ENCODE measurements at regions not wholly inside any gene's neighbourhood (a gene's known extent, or its start where the extent isn't known, plus 50 kb on each side); places are given as distances from the start of the nearest gene placed in this dataset.

DNA sequence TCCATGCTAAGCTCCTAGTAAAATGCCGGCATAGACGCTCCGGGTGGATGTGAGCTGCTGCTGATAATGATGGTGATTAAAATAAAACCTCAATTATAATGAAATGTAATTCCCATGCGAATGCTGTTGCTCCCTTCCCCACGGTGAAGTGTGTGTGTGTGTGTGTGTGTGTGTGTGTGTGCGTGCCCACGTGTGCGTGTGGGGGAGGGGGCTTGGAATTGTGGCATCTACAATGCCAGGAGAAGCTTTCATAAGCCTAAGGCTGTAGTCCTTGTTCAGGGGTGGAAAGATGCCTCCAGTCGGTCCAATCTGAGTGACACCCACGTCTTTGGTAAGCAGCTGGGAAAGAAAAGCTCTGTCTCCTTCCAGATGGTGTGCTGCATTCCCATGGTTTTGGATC, 137.9 kb downstream of the CDH26 start:
- TF ChIP-seq, protein P1, sequence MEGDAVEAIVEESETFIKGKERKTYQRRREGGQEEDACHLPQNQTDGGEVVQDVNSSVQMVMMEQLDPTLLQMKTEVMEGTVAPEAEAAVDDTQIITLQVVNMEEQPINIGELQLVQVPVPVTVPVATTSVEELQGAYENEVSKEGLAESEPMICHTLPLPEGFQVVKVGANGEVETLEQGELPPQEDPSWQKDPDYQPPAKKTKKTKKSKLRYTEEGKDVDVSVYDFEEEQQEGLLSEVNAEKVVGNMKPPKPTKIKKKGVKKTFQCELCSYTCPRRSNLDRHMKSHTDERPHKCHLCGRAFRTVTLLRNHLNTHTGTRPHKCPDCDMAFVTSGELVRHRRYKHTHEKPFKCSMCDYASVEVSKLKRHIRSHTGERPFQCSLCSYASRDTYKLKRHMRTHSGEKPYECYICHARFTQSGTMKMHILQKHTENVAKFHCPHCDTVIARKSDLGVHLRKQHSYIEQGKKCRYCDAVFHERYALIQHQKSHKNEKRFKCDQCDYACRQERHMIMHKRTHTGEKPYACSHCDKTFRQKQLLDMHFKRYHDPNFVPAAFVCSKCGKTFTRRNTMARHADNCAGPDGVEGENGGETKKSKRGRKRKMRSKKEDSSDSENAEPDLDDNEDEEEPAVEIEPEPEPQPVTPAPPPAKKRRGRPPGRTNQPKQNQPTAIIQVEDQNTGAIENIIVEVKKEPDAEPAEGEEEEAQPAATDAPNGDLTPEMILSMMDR (conservative IDR thresholded peaks at IDR 0.05; ENCODE audit: low read length) = no peak
- TF ChIP-seq EZH2phosphoT487 (IDR thresholded peaks at IDR 0.05; ENCODE audit: borderline replicate concordance, low read depth, low read length) = no peak

Data from OCI-LY7 (cell line).